CD4-positive, alpha-beta T cell treated with Interleukin-17A for 1 hour (primary cell): ENCODE measurements at regions not wholly inside any gene's neighbourhood (a gene's known extent, or its start where the extent isn't known, plus 50 kb on each side); places are given as distances from the start of the nearest gene placed in this dataset.
"Not testable (repeated sequence)": the region's sequence is repeated elsewhere in the genome, so short reads cannot be mapped to it uniquely, and the experiment has no call there.

Experiments used
- DNase-seq: peaks from one replicate; pipeline ENCODE4 v3.0.0-alpha.2; 2020

GRCh38 chr2:6143812-6144211 is 451.6 kb downstream of the SOX11 start:
- DNase-seq: no peak

- not testable (repeated sequence) for DNase-seq
These were observed 455.0 kb downstream of the SOX11 start for GRCh38 chr2:6147215-6147614.

- DNase-seq: no peak
These were observed 456.7 kb downstream of the SOX11 start for GRCh38 chr2:6148882-6149281.

- no peak for DNase-seq
These were observed 467.4 kb downstream of the SOX11 start for GRCh38 chr2:6159606-6160005.

- DNase-seq: no peak
These were observed 471.7 kb downstream of the SOX11 start for GRCh38 chr2:6163932-6164331.

- DNase-seq: no peak
These were observed 473.0 kb downstream of the SOX11 start for GRCh38 chr2:6164986-6165747.

- no peak for DNase-seq
These were observed 475.5 kb downstream of the SOX11 start for GRCh38 chr2:6167592-6168138.

GRCh38 chr2:6168485-6168884 is 476.3 kb downstream of the SOX11 start:
- no peak for DNase-seq

GRCh38 chr2:6171294-6171693 is 479.1 kb downstream of the SOX11 start:
- no peak for DNase-seq

- DNase-seq: no peak
These were observed 485.6 kb downstream of the SOX11 start for GRCh38 chr2:6177811-6178210.

- DNase-seq: no peak
These were observed 489.3 kb downstream of the SOX11 start for GRCh38 chr2:6181525-6181924.

- DNase-seq: no peak
These were observed 489.7 kb downstream of the SOX11 start for GRCh38 chr2:6181926-6182325.

GRCh38 chr2:6183226-6183625 is 491.0 kb downstream of the SOX11 start:
- no peak for DNase-seq

- no peak for DNase-seq
These were observed 492.5 kb downstream of the SOX11 start for GRCh38 chr2:6184532-6185292.

- no peak for DNase-seq
These were observed 494.4 kb downstream of the SOX11 start for GRCh38 chr2:6186332-6187151.

GRCh38 chr2:6196449-6196848 is 504.3 kb downstream of the SOX11 start:
- DNase-seq: no peak

- not testable (repeated sequence) for DNase-seq
These were observed 506.3 kb downstream of the SOX11 start for GRCh38 chr2:6198370-6198919.

- DNase-seq: no peak
These were observed 510.6 kb downstream of the SOX11 start for GRCh38 chr2:6202756-6203155.

- DNase-seq: no peak
These were observed 511.2 kb downstream of the SOX11 start for GRCh38 chr2:6203291-6203959.

GRCh38 chr2:6206882-6207281 is 514.7 kb downstream of the SOX11 start:
- no peak for DNase-seq

- no peak for DNase-seq
These were observed 519.1 kb downstream of the SOX11 start for GRCh38 chr2:6211236-6211635.

- DNase-seq: no peak
These were observed 520.3 kb downstream of the SOX11 start for GRCh38 chr2:6212491-6212890.
